ENCODE measurements at regions not wholly inside any gene's neighbourhood (a gene's known extent, or its start where the extent isn't known, plus 50 kb on each side); places are given as distances from the start of the nearest gene placed in this dataset.
"Not testable (repeated sequence)": the region's sequence is repeated elsewhere in the genome, so short reads cannot be mapped to it uniquely, and the experiment has no call there.

DNA sequence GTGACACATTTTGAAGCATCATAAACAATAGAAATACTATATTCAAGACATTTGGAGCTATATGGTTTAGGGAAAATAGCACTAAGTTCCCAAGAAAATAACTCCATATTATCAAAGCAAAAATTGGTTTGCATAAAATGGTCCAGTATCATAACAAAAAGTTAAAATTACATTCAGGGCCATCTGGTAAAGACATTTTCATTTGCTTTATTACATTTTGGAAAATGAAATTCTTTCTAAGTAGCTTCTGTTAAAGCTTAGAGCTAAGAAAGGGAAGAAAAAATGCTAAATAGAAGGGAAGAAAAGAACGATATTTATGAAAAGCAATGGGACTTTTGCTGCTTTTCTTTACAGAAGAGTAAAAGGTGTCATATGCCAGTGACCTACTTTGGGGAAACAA is 155.4 kb upstream of the GOT2 start:
- no peaks in the 10 kb centered on the region for H3K4me1 ChIP-seq
- H3K27ac ChIP-seq, result no peak overlapping the region
- H3K4me3 ChIP-seq, result no peak overlapping the region
- no peaks in the 10 kb centered on the region for H3K36me3 ChIP-seq
- no peak for TF ChIP-seq EP300 (IDR thresholded peaks at IDR 0.05)
- TF ChIP-seq POLR2A (IDR thresholded peaks at IDR 0.05), result no peak
- no peak for TF ChIP-seq POLR2AphosphoS5 (IDR thresholded peaks at IDR 0.05)
- TF ChIP-seq, protein P1, sequence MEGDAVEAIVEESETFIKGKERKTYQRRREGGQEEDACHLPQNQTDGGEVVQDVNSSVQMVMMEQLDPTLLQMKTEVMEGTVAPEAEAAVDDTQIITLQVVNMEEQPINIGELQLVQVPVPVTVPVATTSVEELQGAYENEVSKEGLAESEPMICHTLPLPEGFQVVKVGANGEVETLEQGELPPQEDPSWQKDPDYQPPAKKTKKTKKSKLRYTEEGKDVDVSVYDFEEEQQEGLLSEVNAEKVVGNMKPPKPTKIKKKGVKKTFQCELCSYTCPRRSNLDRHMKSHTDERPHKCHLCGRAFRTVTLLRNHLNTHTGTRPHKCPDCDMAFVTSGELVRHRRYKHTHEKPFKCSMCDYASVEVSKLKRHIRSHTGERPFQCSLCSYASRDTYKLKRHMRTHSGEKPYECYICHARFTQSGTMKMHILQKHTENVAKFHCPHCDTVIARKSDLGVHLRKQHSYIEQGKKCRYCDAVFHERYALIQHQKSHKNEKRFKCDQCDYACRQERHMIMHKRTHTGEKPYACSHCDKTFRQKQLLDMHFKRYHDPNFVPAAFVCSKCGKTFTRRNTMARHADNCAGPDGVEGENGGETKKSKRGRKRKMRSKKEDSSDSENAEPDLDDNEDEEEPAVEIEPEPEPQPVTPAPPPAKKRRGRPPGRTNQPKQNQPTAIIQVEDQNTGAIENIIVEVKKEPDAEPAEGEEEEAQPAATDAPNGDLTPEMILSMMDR (IDR thresholded peaks at IDR 0.05), result no peak
- no peaks in the 10 kb centered on the region for H3K27me3 ChIP-seq
- DNase-seq, result no peak
- intact Hi-C loops (cut with DNase I), result no loop called here
- WGBS, 2 donors, result 84 to 86% methylated on average over 1 of the region's 1 CpG
- no peaks in the 10 kb centered on the region for H3K9me3 ChIP-seq

DNA sequence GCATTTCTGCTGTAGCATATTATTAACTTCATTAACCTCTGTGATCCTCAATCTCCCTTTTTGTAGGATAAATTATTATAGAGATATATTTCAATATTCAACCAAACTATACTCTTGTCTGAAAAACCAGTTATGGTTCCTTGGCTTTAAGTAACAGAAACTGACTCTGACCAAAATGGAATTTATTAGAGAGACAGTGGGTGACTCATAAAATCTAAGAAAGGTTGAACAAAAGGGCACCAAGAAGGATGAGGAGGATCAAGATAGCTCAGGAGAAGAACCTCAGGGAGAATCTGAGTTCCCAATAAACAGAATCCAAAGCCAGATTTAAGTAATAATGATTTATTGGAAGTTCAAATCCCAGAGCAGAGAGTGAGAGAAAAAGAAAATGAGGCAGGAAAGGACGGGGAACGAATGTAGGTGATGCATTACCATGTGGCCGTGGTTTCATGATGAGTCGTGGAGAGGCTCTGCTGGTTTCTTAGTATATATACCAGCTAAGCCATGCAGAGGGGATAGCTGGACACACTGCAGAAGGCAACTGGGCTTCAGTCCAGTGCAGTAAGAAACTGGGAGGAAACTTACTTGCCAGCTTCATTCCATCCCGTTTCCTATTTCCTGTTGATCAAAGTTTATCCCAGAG is 151.5 kb upstream of the GOT2 start:
- DNase-seq, result no peak
- Histone ChIP-seq H3K27ac (no peak overlapping the region), H3K9me3 (no peaks in the 10 kb centered on the region), H3K36me3 (no peaks in the 10 kb centered on the region), H3K4me1 (no peaks in the 10 kb centered on the region), H3K4me3 (no peak overlapping the region), H3K27me3 (no peaks in the 10 kb centered on the region)
- intact Hi-C loops (cut with DNase I), result no loop called here
- WGBS, 2 donors, result 83 to 88% methylated on average over 5 of the region's 5 CpGs
- TF ChIP-seq POLR2AphosphoS5 (IDR thresholded peaks at IDR 0.05), result no peak
- TF ChIP-seq, protein P1 (IDR thresholded peaks at IDR 0.05), result no peak
- TF ChIP-seq EP300 (IDR thresholded peaks at IDR 0.05), result no peak
- no peak for TF ChIP-seq POLR2A (IDR thresholded peaks at IDR 0.05)

DNA sequence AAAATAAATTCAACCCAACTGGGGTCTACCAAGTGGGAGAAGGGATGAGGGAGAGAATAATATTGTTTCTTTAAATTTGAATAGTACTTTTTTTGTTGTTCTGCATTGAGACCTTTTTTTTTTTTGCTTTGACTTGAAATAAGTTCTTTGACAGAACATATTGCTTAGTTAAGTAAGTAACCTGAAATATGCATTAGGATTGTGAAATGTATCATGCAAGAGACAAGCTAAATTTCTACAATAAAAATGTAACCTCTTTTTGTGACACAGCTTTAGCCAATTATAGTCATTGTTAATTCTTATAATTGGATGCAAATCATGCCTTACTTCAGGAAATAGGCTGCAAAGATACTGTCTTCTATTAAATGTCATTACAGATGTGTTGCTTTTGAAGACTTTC is 150.0 kb upstream of the GOT2 start:
- intact Hi-C loops (cut with DNase I), result no loop called here
- Histone ChIP-seq H3K27ac (no peak overlapping the region), H3K9me3 (peaks cover 0 to under 1% (median 0%) of the 10 kb centered on the region in 4 donors), H3K4me1 (no peaks in the 10 kb centered on the region), H3K27me3 (no peaks in the 10 kb centered on the region), H3K36me3 (no peaks in the 10 kb centered on the region), H3K4me3 (no peak overlapping the region)
- no peak for DNase-seq
- TF ChIP-seq EP300 (IDR thresholded peaks at IDR 0.05) (no peak), POLR2AphosphoS5 (IDR thresholded peaks at IDR 0.05) (no peak)
- TF ChIP-seq, protein P1 (IDR thresholded peaks at IDR 0.05), result no peak

DNA sequence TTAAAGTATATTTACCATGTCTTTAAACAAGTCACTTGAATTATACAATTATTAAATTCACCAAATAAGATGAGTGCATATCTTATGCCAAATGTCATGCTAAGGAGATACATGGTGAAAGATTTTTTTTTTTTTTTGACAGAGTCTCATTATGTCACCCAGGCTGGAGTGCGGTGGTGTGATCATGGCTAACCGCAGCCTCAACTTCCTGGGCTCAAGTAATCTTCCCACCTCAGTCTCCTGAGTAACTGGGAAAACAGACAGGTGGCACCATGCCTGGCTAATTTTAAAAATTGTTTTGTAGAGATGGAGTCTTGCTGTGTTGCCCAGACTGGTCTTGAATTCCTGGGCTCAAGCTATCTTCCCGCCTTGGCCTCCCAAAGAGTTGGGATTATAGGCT is 149.0 kb upstream of the GOT2 start:
- no peaks in the 10 kb centered on the region for H3K27me3 ChIP-seq
- H3K9me3 ChIP-seq, result peaks cover 0 to 7% (median 0%) of the 10 kb centered on the region in 4 donors
- H3K4me3 ChIP-seq, result no peak overlapping the region
- TF ChIP-seq POLR2AphosphoS5 (IDR thresholded peaks at IDR 0.05) (no peak), EP300 (IDR thresholded peaks at IDR 0.05) (no peak), POLR2A (IDR thresholded peaks at IDR 0.05) (no peak)
- TF ChIP-seq, protein P1 (IDR thresholded peaks at IDR 0.05), result no peak
- H3K36me3 ChIP-seq, result no peaks in the 10 kb centered on the region
- H3K27ac ChIP-seq, result no peak overlapping the region
- no peak for DNase-seq
- no peaks in the 10 kb centered on the region for H3K4me1 ChIP-seq
- WGBS, 2 donors, result 84 to 89% methylated on average over 3 of the region's 3 CpGs
- intact Hi-C loops (cut with DNase I), result no loop called here

DNA sequence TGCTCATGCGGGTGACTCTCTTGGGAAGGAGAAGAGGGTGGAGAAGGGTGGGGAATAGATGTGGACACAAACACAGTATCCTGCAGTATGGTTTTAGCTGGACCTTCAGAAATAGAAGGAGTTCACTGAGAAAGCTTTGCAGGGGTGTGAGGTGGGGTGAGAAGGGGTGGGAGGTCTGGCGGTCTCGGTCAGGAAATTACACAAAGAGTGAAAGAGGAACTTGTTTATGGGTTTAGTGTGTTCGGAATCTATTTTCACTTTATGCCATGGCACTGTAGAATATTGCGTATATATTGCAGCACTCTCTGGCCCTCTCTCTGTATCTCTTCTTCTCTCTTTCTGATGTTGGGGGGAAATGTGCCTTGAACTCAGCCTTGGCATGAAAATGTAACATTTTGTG is 148.2 kb upstream of the GOT2 start:
- H3K27me3 ChIP-seq, result no peaks in the 10 kb centered on the region
- no peaks in the 10 kb centered on the region for H3K36me3 ChIP-seq
- intact Hi-C loops (cut with DNase I), result no loop called here
- no peaks in the 10 kb centered on the region for H3K4me1 ChIP-seq
- 46 to 80% methylated on average over 5 of the region's 5 CpGs for WGBS, 2 donors
- DNase-seq, result no peak
- H3K9me3 ChIP-seq, result peaks cover 0 to 10% (median 0%) of the 10 kb centered on the region in 4 donors
- TF ChIP-seq, protein P1 (IDR thresholded peaks at IDR 0.05), result no peak
- TF ChIP-seq POLR2A (IDR thresholded peaks at IDR 0.05), result no peak
- no peak for TF ChIP-seq EP300 (IDR thresholded peaks at IDR 0.05)
- no peak for TF ChIP-seq POLR2AphosphoS5 (IDR thresholded peaks at IDR 0.05)
- H3K27ac ChIP-seq, result no peak overlapping the region
- H3K4me3 ChIP-seq, result no peak overlapping the region

DNA sequence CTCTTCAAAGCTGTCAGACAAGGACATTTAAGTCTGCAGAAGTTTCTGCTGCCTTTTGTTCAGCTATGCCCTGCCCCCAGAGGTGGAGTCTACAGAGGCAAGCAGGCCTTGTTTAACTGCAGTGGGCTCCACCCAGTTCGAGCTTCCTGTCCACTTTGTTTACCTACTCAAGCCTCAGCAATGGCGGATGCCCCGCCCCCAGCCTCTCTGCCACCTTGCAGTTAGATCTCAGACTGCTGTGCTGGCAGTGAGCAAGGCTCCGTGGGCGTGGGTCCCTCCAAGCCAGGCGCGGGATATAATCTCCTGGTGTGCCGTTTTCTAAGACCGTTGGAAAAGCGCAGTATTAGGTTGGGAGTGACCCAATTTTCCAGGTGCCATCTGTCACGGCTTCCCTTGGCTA is 144.5 kb upstream of the GOT2 start:
- 85 to 91% methylated on average over 11 of the region's 11 CpGs for WGBS, 2 donors
- intact Hi-C loops (cut with DNase I), result not testable (repeated sequence)

More for the DNA sequence above, 144.5 kb upstream of the GOT2 start:
- H3K4me1 ChIP-seq, H3K27ac ChIP-seq, DNase-seq, H3K9me3 ChIP-seq, H3K36me3 ChIP-seq, H3K4me3 ChIP-seq, H3K27me3 ChIP-seq: not testable (repeated sequence)
